DOHH2 (cell line): ENCODE measurements at regions not wholly inside any gene's neighbourhood (a gene's known extent, or its start where the extent isn't known, plus 50 kb on each side); places are given as distances from the start of the nearest gene placed in this dataset.

Source experiments
- H3F3A ChIP-seq: fragments of 200-600 bp; sonication (generic), shearing (Covaris generic); 2 replicates; pipeline ENCODE4 v1.6.0; 2016; ENCODE audit warnings: antibody characterized with exemption, mild to moderate bottlenecking; ENCODE audit not compliant: control insufficient read depth, insufficient read depth
- H3K27ac ChIP-seq: fragments of 200-600 bp; sonication (generic); 2 replicates; pipeline ENCODE4 v1.5.1; 2014; ENCODE audit warnings: low read depth, mild to moderate bottlenecking, low read length, moderate library complexity
- H3K27me3 ChIP-seq: fragments of 200-600 bp; sonication (generic); 2 replicates; pipeline ENCODE4 v1.6.1; 2014; ENCODE audit warnings: mild to moderate bottlenecking, low read length, mixed read lengths; ENCODE audit not compliant: control insufficient read depth
- H3K36me3 ChIP-seq: fragments of 200-600 bp; sonication (generic); 2 replicates; pipeline ENCODE4 v1.6.1; 2014; ENCODE audit warnings: mild to moderate bottlenecking, low read length, moderate library complexity, mixed read lengths; ENCODE audit not compliant: control insufficient read depth
- H3K4me1 ChIP-seq: fragments of 200-600 bp; sonication (generic); 2 replicates; pipeline ENCODE4 v1.6.1; 2014; ENCODE audit warnings: mild to moderate bottlenecking, low read length, mixed read lengths; ENCODE audit not compliant: control insufficient read depth
- H3K4me2 ChIP-seq: fragments of 200-600 bp; sonication (generic); 2 replicates; pipeline ENCODE4 v1.6.0; 2014; ENCODE audit warnings: mild to moderate bottlenecking, low read length, moderate library complexity
- H3K4me3 ChIP-seq: fragments of 200-600 bp; sonication (generic); 2 replicates; pipeline ENCODE4 v1.5.1; 2014; ENCODE audit warnings: mild to moderate bottlenecking, low read length, mixed read lengths
- H3K79me2 ChIP-seq: fragments of 200-600 bp; sonication (generic); 2 replicates; pipeline ENCODE4 v1.6.1; 2014; ENCODE audit warnings: mild to moderate bottlenecking, low read length, mixed read lengths; ENCODE audit not compliant: control insufficient read depth
- H3K9me2 ChIP-seq: fragments of 200-600 bp; sonication (generic); replicated peaks from 2 replicates; pipeline ENCODE4 v1.6.1; 2014; ENCODE audit warnings: mild to moderate bottlenecking, low read length, mixed read lengths; ENCODE audit not compliant: control insufficient read depth
- H3K9me3 ChIP-seq: fragments of 200-600 bp; sonication (generic); 2 replicates; pipeline ENCODE4 v1.6.1; 2014; ENCODE audit warnings: antibody characterized with exemption, low read length, mixed read lengths; ENCODE audit not compliant: control insufficient read depth, insufficient read depth
- H4K20me1 ChIP-seq: fragments of 200-600 bp; sonication (generic); 2 replicates; pipeline ENCODE4 v1.6.0; 2014; ENCODE audit warnings: low read depth, mild to moderate bottlenecking, antibody characterized with exemption, low read length, moderate library complexity; ENCODE audit not compliant: control insufficient read depth, insufficient read depth
- CTCF ChIP-seq: fragments of 200-600 bp; sonication (generic); IDR thresholded peaks from one replicate; pipeline ENCODE4 v1.5.1; 2014; ENCODE audit warnings: antibody characterized with exemption, mild to moderate bottlenecking, low read depth, low read length; ENCODE audit not compliant: poor library complexity, severe bottlenecking
- EZH2phosphoT487 ChIP-seq: fragments of 200-600 bp; sonication (generic); IDR thresholded peaks from 2 replicates; pipeline ENCODE4 v1.6.1; 2017; ENCODE audit warnings: borderline replicate concordance, mild to moderate bottlenecking, antibody characterized with exemption, low read length, moderate library complexity, mixed read lengths

- no peaks in the 10 kb centered on the region for H3F3A ChIP-seq
- H3K4me1 ChIP-seq = no peaks in the 10 kb centered on the region
- TF ChIP-seq CTCF (no peak), EZH2phosphoT487 (no peak)
- H3K79me2 ChIP-seq = no peaks in the 10 kb centered on the region
- H3K36me3 ChIP-seq = no peaks in the 10 kb centered on the region
- H3K4me2 ChIP-seq = no peak overlapping the region
- no peaks in the 10 kb centered on the region for H3K9me3 ChIP-seq
- H3K4me3 ChIP-seq = no peak overlapping the region
- H3K27me3 ChIP-seq = no peaks in the 10 kb centered on the region
- H4K20me1 ChIP-seq = no peaks in the 10 kb centered on the region
- no peak overlapping the region for H3K27ac ChIP-seq
- H3K9me2 ChIP-seq = no peaks in the 10 kb centered on the region
These were observed 759.9 kb downstream of the EPHA3 start for GRCh38 chr3:89867286-89867685.

- H3K4me2 ChIP-seq = no peak overlapping the region
- no peaks in the 10 kb centered on the region for H3K9me2 ChIP-seq
- no peak overlapping the region for H3K27ac ChIP-seq
- H3F3A ChIP-seq = no peaks in the 10 kb centered on the region
- H3K79me2 ChIP-seq = no peaks in the 10 kb centered on the region
- TF ChIP-seq CTCF (no peak), EZH2phosphoT487 (no peak)
- H3K4me1 ChIP-seq = no peaks in the 10 kb centered on the region
- H3K36me3 ChIP-seq = no peaks in the 10 kb centered on the region
- no peaks in the 10 kb centered on the region for H3K27me3 ChIP-seq
- H3K4me3 ChIP-seq = no peak overlapping the region
- peaks cover 3% of the 10 kb centered on the region; the same call in 1 of the 2 replicates for H3K9me3 ChIP-seq
- no peaks in the 10 kb centered on the region for H4K20me1 ChIP-seq
These were observed 768.7 kb downstream of the EPHA3 start for GRCh38 chr3:89876116-89876515.

- Histone ChIP-seq H3K4me3 (no peak overlapping the region), H3K79me2 (no peaks in the 10 kb centered on the region), H3K27ac (no peak overlapping the region), H3F3A (no peaks in the 10 kb centered on the region), H3K9me3 (peaks cover 3% of the 10 kb centered on the region; the same call in 1 of the 2 replicates), H3K36me3 (no peaks in the 10 kb centered on the region), H3K9me2 (no peaks in the 10 kb centered on the region), H3K4me2 (no peak overlapping the region), H3K27me3 (no peaks in the 10 kb centered on the region), H4K20me1 (no peaks in the 10 kb centered on the region), H3K4me1 (no peaks in the 10 kb centered on the region)
- TF ChIP-seq CTCF (no peak), EZH2phosphoT487 (no peak)
These were observed 769.8 kb downstream of the EPHA3 start for GRCh38 chr3:89877230-89877629.

- Histone ChIP-seq H3K4me1 (no peaks in the 10 kb centered on the region), H3K27ac (no peak overlapping the region), H3K9me2 (no peaks in the 10 kb centered on the region), H3K4me2 (no peak overlapping the region), H3K4me3 (no peak overlapping the region), H3K9me3 (no peaks in the 10 kb centered on the region), H3K27me3 (no peaks in the 10 kb centered on the region), H3K36me3 (no peaks in the 10 kb centered on the region), H3K79me2 (no peaks in the 10 kb centered on the region), H3F3A (no peaks in the 10 kb centered on the region), H4K20me1 (no peaks in the 10 kb centered on the region)
- no peak for TF ChIP-seq CTCF
- no peak for TF ChIP-seq EZH2phosphoT487
These were observed 782.0 kb downstream of the EPHA3 start for GRCh38 chr3:89889386-89889785.
